GM19023 (cell line): ENCODE measurements at regions not wholly inside any gene's neighbourhood (a gene's known extent, or its start where the extent isn't known, plus 50 kb on each side); places are given as distances from the start of the nearest gene placed in this dataset.

Experiments
- ATAC-seq: cut with Tn5 transposase; IDR thresholded peaks from one replicate; pipeline ENCODE4 v1.9.1; 2021; ENCODE audit warnings: mild to moderate bottlenecking, moderate library complexity; ENCODE audit not compliant: unreplicated experiment

DNA sequence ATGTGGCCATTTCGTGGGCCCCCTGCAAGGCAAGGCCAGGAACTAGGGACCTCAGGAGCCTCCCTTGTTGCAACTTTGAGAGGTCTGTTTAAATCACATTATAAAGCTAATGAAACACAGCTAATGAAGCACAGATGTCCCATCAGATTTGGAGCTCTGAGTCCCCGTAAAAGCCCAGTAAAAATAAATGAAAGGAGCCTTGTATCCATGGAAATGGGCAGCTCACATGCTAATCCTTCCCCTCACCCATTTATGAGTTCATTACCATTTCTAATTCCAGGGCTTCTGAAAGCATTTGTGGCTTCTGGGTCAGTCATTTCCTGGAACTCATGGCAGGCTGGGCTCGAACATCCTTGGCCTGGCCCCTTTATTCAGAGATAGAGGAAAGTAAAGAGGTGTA, 274.8 kb downstream of the SS18 start:
- ATAC-seq, result no peak

DNA sequence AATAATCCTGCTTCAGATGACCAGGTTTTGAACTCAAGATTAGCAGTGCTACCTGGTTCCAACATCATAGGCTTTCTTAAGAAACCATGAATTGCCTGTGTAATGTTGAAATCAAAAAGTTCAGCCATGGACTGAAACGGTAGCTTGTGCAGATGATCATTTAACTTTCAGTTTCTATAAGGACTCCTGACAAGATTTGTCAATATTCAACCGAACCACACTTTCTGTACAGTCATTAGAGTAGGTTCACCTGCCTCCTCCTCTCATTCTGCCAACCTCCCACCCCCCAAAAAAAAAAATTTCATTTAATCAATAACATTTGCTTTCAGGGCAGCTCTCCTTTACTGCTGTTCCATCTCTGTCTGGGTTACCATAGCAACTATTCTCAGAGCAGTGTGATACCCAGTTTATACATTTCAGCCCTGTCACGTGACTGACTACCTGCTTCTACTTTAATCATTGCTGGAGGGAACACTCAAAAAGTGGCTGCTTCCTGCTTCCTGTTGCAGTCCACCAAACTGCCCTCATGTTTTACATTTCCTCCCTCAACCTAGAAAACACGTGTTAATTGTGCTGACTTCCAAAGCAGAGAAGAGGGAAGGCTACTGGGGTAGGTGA, 275.5 kb downstream of the SS18 start:
- ATAC-seq, result peak; percentile 90

DNA sequence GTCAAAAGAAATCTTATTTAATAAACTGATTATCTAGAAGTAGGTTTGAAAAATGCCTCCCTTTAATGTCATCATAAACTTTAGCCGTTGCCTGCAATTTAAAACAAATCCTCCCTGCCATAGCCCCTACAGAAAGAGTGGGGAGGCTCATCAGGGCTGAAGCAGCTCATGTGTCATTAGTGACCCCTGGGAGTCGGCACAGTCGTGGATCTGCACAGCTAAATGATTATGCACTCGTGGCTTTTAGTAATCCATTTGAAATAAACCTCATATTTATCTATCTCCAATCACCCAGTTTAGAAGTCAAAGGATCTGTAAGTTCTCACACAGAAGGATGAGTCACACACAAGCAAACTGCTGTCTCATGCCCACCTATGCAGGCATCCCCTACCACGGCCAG, 277.3 kb downstream of the SS18 start:
- no peak for ATAC-seq

DNA sequence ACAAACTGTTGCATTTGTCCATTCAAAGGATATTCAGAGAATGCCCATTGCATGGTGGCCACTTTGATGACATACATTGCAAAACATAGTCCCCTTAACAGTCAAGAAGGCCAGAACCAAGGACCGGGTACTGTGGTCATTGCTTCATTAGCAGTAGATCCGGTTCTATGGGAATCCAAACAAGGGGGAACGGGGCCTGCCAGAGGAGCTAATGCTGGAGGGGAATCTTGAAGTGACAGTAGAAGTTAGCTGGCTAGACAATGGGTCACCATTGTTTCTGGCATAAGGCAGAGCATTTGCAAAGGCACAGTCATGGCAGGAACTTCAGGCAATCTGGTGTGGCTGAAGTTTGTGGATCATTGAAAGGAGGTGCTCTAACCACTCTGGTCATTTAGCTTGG, 279.7 kb downstream of the SS18 start:
- ATAC-seq, result no peak

DNA sequence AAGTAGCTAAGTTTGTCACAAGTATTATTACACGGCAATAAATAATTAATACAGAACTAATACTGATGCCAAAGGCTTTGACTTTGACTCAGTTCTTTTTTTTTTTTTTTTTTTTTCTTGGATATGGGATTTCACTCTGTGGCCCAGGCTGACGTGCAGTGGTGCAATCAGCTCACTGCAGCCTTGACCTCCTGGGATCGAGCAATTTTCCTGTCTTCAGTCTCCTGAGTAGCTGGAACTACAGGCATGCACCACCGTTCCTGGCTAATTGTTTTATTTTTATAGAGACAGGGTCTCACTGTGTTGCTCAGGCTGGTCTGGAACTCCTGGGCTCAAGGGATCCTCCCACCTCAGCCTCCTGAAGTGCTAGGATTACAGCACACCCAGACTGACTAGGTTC, 284.5 kb downstream of the SS18 start:
- ATAC-seq, result no peak

DNA sequence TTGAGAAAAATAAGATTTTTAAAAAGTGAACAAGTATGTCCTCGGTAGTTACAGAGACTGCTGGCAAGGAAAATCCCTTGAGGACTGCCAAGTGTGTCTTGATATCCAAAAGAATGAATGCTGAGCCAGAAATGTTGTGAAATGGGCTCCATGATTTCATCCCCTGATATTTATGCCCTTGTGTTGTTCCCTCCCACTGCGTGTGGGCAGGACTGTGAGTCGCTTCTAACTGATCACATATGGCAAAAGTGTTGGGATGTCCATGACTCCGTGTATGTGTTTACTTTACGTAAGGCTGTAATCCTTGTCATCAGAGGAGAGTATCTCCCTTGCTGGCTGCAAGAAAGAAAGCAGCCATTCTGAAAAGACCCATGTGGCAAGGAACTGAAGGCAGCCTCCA, 285.1 kb downstream of the SS18 start:
- no peak for ATAC-seq

DNA sequence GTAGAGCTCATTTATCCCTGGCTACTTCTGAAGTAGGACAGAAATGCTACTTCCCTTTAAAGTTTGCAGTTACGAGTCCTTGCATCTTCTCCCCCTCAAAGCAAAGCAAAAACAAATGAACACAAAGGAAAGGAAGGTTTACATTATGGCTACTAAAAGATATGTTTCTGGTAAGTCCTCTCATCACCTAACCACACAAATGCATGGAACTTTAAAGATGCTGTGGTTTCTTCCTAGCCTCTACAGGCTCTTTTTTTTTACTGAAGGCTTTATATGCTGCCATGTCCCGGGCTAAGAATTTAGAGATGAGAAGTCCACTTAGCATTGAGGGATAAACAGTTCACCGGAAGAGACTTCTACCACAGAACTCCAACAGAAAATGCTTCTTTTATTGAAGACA, 291.2 kb downstream of the SS18 start:
- no peak for ATAC-seq

DNA sequence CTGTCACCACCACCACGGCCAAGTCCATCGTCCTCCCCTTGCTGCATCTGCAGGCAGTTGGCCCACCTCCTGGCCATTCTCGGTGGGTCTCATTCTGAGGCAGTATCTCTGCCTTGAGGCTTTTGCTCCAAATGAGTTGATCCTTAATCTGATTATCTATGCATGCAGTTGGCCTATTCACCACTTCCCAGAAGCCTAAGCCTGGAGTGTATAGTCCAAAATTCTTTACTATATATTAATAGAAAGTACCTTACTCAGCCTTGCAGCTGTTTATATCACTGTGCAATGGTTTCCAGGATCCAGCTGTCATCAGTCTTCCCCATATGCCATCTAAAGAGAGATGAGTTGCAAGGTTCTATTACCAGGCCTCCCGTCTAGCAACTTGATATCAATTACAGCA, 292.4 kb downstream of the SS18 start:
- ATAC-seq, result no peak

DNA sequence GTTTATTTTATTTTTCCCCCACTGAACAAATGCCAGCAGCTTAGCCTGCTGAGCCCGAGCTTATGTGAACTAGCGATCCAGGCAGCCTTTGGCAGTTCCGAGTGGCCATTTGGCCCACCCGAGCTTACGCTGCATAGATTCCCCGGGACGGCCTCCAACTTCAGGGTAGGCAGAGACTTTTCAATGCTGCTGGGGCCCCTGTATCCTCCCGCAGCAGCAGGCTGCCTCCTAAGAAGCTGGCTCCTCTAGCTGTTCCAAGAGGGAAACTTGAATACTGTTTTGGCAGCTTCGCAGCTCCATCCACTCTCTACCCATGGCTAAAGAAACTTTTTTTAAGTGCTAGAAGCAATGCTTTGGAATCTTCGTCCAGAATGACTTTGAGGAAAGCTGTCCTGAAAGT, 295.2 kb downstream of the SS18 start:
- ATAC-seq, result no peak

DNA sequence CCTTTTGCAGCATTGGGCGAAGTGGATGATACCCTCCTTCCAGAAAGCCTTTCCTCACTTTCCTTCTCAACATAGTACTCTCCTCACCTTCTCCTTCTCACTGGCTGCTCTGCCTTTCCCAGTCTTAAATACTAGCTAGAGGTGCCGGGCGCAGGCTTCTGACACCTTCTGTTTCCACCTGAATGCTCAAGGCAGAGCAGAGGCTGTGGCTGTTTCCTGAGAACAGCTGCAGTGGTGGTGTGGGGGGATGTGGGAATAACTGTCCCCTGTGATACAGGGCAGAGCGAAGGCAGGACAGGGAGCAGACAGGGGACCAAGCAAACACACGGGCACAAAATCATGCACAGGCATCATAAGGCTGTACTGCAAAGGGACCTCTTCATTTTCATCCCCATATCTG, 303.1 kb downstream of the SS18 start:
- no peak for ATAC-seq

DNA sequence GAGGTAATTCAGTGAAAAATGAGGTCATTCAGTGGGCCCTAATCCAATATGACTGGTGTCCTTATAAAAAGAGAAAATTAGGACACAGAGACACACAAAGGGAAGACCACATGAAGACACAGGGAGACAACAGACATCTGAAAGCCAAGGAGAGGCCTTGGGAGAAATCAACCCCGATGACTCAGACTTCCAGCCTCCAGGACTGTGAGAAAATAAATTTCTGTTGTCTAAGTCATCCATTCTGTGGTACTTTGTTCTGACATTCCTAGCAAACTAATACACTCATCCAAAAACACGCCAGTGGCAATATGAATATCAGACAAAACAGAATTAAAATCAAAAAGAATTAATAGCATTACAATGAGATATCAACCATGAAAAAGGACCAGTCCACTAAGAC, 303.7 kb downstream of the SS18 start:
- ATAC-seq, result no peak

DNA sequence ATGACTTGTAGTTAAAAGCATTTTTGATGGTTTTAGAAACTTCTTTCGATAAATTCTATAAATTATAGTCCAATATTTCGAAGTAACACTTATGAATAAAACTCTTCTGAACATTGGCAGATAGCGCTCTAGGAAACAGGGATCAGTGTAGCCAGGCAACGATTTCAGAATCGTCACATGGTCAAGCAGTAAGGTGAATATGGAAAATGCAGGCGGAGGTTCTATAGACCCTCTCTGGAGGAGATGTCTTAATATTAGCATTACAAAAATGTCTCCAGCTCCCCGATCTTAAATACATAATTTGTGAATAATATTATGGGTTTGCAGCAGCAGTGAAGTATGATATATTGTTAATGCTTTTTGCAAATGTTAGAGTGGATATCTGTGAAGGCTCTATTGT, 310.3 kb downstream of the SS18 start:
- no peak for ATAC-seq

DNA sequence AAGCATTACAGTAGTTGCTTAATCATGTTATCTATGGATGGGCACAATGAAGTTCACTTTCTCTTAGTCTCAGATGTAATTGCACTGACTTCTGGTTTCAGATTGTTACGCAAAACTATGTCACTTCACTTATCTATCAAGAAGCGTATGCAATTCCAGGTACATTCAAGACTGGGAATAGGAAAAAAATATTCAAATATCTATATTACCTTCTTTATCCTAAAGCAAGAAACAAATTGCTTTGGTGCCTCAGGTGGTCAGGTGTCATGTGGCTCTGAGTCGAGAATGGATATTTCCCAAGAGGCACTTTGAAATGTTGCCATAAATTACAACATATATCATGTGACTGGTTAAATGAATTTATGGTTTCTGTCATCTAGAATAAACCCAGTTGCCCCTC, 318.6 kb downstream of the SS18 start:
- no peak for ATAC-seq

DNA sequence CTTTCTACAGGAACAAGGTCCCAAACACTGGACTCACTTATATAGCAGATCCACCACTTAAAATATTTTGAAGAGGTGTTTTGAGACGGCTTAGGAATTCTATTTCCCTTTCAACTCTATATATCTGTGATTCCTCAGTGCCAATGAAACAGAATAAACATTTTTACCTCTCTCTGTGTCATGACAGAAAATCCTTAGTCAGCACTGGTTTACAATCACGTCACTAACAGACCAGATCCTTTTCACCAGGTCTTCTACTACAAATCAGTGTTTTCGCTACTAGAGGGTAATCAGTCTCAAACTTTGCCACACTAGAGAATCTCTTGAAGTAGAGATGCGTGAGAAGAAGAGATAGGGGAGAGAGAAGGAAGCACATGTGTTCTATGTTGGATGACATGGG, 325.6 kb downstream of the SS18 start:
- ATAC-seq, result no peak

DNA sequence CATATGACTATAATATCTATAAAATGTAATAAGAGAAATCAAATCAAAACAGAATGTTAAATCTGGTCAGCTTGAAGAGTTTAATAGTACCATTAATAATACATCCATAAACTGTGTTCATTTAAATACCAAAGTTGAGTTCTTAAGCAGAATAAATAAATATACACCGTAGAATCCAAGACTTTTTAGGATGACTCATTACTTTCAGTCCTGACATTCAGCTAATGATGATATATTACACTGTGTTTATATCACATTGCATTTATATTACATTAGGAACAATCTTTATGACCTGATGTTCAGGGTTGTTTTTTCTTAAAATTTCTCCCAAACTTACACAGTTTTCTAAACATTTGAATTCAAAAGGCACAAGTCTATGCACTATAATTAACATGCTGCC, 331.3 kb downstream of the SS18 start:
- no peak for ATAC-seq

DNA sequence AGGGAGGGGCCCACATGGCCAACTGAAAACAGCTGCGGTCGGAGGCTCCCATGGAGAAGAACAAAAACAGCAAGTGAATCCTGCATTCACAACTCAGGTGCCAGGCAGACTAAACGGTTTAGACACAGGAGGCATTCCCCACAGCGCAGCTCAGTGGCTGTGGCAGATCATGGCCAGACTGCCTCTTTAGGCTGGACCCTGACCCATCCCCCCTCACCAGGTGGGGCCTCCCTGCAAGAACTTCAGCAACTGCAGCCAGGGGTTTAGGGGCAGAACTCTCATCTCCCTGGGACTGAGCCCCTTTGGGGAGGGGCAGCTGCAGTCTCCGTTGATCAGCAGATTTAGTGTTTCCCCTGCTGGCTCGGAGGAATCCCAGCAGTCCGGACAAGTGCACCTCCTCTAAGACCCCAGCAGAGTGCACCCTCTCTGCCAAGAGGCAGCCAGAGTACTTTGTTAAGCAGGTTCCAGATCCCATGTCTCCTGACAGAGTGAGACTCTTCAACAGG, 346.7 kb downstream of the SS18 start:
- ATAC-seq, result no peak

DNA sequence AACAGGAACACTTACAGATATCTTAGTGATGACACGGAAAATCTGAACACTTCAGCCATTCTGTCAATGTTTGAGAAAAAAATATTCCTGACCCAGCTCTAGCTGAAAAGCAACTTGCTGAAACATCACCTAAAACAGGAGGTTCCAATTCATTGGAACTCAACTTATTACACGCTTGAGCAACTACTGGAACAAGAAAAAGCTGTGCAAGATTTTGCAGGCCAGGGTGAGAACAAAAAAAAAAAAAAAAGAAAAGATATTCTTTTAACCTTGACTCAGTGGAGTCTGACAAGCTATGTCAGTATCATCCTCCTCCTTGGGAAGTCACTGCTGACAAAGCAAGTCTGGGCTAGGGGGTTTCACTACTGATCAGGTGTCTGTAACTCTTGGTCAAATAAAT, 351.0 kb downstream of the SS18 start:
- no peak for ATAC-seq

DNA sequence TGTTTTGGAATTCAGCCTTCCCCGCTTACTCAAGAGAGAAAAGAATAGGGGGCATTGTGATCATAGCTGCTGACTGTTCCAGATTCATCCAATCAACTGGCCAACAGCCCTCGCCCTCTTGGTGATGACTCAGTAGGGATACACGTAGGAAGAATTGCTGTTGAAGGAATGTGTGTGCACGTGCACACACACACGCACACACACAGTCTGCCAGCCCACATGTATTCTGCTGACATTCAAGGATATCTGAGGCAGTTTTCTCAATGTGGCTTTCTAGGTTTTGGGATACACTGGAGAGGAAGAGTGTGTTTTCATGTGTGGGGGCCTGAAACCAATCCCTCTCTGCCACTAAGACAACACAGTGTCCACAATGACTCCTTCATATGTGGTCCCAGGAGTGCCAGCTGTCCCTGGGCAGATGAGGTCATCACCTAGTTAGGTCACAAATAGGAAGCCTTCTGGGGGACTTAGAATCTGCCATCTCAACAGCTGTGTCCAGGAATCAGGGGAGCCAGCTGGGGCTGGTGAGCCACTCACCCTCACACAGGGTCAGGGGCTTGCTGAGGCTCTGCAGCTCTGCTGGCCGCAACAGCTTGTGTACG, 352.6 kb downstream of the SS18 start:
- ATAC-seq, result no peak

DNA sequence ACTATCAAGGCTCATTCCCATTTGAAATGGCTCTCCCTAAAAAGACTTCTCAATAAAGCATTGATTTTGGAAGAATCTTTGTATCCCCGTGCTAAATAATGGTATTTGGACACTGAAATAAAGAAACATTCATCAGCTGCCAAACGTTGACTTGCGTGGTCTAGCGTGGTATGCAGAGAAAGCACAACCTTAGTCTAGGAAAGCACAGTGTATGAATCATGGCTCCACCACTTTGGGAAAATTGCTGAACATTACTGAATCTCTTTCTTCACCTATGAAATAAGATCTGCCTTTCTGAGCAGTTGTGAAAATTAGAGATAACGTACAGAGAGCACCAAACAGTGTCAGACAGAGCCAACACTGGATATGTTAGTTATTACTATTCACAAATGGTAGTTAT, 353.9 kb downstream of the SS18 start:
- ATAC-seq, result no peak

DNA sequence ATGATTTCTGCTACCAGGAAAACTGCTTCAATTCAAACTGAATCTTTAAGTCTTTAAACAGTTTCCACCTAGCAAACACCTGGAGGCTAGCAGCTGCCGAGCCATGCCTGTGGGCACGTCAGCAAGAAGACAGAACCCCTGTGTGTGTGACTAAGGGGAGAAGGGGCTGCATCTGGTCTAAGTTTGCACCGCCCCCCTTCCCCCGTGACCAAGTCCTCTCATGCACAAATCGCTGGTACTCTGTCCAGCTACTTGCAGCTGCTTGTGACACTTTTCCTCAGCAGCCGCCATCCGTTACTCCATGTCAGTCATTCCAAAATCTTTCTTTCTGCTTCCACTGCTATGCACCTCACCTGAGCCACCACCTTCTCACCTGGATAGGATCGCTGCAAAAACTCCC, 355.0 kb downstream of the SS18 start:
- ATAC-seq, result no peak

DNA sequence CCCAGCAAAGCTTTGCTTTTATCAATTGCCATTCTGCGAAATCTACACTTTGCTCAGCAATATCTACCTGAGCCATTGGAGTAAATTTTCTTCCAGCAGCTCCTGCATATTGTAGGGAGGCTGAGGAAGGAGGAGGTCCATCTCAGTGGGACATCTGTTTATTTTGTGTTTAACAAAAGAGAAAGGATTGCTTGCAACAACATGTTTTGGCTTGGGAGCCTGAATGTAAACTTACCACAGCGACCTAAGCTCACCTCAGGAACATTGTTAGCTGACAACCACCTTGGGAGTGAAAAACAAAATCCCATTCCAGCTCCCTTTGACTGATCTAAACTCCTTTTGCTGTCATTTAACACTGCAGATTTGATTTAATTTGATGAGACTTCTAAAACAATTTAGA, 356.1 kb downstream of the SS18 start:
- ATAC-seq, result no peak

DNA sequence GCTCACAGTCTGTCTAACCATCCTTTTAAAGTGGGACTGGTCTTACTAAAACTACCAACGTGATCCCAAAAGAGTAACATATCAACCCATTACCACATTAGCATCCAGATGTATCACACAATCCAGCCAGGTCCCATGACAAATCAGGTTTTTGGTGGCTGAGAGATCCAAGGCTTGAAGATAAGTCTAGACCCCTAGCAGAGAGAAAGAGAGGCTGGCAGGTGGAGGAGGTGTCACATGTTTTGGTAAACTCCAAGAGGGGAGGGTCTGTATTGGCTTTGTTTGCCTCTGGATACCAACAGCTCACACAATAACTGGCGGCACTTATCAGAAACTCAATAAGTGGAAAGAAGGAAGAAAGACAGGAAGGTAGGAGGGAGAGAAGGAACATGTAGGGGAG, 357.6 kb downstream of the SS18 start:
- ATAC-seq, result no peak

DNA sequence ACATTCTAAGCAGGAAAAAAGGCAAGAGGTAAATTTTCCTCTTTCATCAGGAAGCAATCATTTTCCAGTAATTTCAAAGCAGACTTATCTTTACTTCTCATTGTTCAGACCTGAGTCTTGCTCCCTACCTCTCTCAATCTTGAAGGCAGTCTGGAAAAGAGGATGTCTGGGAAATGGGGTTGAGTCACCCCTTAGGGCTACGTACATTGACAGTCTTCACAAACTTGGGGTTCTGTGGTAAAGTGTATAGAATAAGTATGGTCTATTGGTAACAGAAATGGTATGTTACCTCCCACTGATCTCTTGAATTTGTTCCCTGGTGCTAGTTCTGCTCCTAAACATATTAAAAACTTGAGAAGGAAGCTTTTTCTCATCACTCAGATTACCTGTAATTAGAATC, 361.3 kb downstream of the SS18 start:
- no peak for ATAC-seq
